GM18861 (cell line): ENCODE measurements at regions not wholly inside any gene's neighbourhood (a gene's known extent, or its start where the extent isn't known, plus 50 kb on each side); places are given as distances from the start of the nearest gene placed in this dataset.

Experiments used
- ATAC-seq: cut with Tn5 transposase; IDR thresholded peaks from one replicate; pipeline ENCODE4 v1.9.1; 2021; ENCODE audit not compliant: unreplicated experiment

DNA sequence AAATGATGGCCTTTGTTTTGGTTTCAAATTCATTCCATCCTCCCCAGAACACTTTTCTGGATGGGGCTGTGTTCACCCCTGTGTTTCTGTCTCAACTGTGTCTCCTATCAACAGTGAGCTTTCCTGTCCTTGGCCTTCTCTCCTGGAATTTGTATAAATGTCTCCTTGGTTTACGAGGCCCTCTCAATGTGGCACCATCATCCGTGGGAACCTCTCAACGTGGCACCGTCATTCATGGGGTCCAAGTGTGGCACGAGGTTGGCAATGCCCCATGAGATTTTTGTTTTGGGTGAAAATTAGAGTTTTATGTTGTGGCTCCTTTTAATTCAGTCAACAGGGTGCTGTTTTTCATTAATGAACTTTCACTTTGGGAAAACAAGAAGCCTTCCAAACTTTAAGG is 280.7 kb upstream of the SALL3 start:
- ATAC-seq = no peak

DNA sequence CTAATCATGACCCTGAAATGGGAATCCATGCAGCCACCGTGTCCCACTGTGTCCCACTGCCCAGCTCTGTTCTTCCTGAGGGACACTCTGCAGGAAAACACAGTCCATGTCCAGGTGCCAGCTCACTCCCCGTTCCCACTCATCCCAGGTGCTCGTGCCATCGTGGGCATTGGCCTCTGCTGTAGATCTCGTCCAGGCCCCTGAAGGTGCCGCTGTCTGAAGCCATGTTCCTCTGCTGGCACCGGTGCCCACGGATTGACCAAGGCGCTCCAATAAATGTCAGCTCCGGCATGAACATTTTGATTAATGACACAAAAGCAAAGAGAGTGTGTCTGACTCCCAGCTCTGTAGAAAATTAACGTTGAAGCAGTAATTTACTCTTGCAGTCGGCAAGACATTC is 280.1 kb upstream of the SALL3 start:
- ATAC-seq = no peak

DNA sequence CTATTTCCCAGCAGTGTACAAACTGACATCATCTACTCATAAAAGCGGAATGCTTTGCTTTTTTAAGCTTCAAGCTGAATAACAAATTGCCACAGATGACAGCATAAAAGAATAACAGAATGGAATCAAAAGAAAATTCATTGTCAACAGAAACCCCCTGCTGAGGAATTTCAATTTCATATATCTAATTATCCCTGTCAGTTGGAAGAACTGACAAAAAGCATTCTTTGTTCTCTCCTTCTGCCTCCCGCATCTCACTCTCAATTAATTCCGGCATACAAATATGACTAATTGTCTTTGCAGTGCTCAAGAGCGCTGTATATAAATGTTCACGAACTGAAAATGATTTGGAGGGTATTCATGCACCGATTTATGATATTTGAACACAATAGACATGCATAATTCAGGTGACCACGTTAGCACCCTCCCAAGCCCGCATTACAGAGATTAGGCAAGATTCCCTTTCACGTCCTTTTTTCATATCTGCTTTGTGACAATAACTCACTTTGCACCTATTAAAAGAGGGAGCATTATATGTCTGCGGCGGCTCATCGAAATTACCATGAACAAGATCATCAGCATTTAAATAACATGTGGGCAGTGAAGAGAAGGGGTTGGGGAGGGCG is 277.7 kb upstream of the SALL3 start:
- ATAC-seq = no peak

DNA sequence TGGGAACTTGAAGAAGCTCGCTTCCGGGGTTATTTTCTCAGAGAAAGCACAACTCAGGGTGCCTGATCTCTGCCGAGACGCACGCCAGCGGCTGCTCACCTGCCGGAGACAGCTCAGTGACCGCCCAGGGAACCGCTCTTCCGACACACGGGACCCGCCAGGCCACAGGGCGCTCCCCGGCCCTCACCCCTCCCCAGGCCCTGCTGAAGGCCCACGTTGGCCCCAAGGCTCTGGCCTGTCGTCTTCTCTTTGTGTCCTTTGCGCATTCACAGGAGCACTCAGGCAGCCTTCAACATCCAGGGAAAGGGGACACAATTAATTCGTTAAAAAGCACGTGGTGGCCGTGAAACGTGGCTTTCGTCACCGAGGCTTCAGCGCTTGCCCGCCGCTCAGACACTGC is 276.3 kb upstream of the SALL3 start:
- no peak for ATAC-seq

DNA sequence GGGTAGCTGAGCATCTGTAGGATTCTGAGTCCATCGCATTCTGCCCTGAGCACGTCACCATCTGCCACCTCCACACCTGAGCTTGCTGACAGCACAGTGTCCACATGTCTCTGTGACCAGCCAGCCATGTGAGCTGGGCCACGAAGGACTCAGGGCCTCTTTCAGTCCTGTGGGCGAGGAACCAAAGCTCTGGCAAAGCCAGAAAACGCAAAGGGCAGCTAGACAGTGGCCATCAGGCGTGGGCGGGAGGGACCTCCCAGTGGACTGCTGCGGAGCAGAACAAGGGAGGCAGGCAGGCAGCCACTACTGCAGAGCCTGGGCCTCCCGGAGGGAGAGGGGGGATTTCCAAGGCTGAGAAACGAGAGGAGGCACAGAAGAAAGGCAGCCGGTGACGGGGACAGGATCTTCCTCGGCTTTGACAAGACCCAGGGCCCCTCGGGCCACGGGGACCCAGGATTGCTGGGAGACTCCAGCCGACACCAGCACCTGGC is 274.6 kb upstream of the SALL3 start:
- ATAC-seq = no peak

DNA sequence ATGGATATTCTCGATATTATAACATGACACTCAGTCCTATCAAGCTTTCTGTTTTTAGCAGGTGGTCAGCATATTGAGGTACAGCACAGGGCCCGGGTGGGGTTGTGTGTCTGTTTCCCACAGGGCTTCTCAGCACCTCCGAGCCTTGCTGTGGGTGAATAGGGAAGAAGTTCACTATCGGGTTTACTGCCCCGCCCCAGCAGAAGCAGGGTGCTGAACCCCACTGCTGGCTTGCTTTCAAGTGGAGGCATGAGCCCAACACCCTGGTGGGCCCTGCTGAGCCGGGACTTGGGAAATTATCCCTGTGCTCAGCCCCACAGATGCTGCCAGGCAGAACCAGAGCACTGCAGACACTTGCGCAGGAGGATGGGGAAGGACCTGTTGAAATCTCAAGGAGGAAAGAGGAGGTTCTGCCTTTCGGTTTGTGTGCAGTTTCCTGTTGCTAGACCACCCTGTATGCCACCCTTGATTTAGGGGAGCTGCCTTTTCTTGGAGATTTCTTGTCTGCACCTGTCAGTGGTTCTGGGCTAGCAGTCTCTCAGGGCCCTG is 270.3 kb upstream of the SALL3 start:
- ATAC-seq = no peak

DNA sequence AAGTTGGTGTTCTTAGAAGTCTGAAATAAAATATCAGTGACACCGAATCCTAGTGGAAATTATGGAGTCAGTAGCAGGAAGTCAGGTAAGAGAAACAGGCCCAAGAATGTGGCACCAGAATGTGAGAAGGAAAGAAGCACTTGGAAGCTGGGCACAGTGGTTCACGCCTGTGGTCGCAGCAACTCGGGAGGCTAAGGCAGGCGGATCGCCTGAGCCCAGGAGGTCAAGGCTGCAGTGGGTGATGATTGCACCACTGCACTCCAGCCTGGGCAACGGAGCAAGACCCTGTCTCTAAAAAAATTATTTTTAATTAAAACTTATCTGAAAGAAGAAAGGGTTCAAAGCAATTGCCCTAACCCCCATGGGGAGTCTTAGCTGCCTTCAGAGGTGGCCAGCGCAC is 268.3 kb upstream of the SALL3 start:
- ATAC-seq = no peak

DNA sequence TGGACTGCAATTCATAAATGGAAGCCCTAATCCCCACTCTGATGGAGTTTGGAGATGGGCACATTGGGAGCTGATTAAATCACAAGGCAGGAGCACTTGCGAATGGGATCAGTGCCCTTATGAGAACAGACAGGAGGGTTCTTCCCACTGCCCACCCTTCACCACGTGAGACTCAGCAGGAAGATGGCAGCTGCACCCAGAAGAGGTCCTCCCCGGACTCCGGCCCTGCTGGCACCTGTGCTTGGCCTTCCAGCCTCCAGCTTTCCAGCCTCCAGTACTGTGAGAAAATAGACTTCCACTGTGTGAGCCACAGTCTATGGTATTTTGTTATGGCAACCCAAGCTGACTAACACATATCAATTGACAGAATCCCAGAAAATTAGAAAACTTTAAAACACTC is 267.6 kb upstream of the SALL3 start:
- ATAC-seq = no peak

DNA sequence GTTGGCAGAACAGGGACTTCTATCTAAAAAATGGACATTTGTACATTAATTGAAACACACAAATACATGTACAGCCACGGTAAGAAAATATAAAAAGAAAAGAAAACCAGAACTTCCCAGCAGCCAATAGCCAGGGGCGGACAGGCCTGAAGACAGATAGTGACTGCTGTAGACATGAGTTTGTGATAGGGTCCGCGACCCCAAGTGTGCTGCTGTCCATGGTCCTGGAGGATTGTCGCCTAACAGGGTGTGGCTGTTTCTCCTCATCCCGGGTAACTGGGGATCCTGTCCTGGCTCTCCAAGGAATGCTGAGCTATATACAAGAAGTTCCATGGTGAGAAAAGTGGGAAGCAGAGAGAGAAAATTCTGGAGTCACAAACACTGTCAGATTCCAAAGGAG is 266.5 kb upstream of the SALL3 start:
- ATAC-seq = no peak

DNA sequence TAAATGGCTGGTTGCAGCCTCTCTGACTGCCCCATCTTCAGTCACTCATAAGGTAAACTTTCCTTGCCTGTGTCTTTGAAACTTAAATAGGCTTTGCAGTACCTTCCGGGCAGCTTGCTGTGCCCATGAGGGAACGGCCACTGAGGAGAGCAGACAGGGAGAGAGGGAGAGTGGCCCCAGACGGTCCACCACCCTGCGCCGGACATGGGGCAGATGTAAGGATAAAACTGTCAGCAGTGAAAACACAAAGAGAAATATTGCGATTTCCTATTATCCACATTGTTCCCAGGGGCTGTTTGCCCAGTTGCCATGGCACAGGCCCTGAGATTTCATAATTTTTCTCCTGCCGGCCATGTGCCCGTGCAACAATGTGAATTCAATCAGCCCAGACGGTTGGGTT is 265.9 kb upstream of the SALL3 start:
- ATAC-seq = no peak

DNA sequence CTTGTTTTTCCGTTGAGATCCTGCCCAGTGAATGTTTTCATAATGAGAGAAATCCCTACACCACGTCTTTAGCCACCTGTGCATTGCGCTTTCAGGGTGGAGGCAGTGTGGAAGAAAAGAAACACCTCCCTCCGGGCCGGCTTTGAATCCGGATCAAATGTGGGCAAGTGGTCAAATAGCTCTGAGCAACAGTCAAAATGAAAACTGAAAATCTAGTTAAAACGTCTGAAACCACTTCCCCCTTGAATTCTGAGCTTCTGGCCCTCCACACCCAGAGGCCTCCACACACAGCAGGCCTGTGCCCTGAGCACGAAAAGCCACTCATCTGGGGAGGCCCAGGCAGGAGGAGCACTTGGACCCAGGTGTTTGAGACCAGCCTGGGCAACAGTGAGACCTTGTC is 263.6 kb upstream of the SALL3 start:
- no peak for ATAC-seq

DNA sequence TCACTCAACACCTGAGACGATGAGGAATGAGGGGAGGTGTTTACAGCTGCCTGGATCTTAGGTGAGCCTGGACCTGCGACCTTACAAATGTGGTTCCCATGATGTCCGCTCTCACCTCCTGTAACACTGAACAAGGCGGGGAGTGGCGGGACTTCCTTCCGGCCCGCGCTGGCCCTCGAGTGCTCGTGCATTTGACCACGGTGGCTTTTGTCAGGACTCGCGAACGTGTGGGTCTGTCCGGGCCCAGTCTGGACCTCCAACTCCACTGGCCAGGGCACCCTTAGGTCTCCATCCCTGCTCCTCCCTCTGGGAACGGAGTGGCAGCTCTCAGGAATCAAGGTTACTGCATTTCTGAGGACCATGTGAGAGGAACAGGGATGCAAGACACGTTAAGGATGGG is 263.0 kb upstream of the SALL3 start:
- no peak for ATAC-seq

DNA sequence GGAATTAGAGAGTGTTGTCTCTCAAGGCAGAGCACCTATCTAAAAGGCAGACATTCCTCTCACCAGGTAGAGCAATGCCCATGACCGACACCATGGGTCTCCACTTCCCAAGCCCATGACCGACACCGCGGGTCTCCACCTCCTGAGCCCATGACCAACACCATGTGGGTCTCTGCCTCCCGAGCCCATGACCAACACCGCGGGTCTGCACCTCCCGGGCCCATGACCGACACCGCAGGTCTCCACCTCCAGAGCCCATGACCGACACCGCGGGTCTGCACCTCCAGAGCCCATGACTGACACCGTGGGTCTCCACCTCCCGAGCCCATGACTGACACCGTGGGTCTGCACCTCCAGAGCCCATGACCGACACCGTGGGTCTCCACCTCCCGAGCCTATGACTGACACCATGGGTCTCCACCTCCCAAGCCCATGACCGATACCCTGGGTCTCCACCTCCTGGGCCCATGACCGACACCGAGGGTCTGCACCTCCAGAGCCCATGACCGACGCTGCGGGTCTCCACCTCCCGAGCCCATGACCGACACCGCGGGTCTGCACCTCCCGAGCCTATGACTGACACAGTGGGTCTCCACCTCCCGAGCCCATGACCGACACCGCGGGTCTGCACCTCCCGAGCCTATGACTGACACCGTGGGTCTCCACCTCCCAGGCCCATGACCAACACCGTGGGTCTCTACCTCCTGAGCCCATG is 262.4 kb upstream of the SALL3 start:
- no peak for ATAC-seq

DNA sequence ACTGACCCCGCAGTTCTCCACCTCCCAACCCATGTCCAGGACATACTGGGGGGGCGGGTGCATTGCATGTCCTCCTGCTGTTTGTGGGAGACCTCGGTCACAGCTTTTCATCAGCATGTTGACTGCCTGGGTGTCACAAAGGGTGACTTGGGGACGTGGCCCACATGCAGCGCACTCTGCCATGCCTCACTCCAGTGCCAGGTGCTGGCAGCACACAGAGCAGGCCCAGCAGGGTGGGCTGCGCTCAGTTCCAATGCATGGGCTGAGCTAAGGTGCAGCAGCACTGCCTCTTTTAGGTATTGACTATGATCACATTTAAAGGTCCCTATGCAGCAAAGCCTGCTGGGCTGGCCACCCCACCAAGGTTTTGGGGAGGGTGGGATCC is 261.9 kb upstream of the SALL3 start:
- no peak for ATAC-seq

DNA sequence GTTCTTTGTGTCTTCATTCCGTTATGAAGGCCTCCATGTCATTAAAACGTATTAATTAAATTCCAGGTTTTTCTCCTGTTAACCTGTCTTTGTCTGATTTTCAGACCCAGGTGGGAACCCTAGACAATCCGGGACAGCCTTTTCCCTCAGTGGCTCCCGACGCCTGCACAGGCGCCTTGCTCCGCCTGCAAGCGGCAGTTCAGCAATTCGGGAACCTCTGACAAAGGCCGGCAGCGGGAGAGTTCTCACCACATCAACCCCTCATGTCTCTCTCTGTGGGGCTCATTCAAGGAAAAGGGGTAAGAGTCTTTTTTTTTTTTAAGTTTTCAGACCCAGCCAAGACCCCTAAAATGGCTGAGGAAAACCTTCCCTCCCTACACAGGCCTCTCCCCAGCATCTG is 259.8 kb upstream of the SALL3 start:
- no peak for ATAC-seq

DNA sequence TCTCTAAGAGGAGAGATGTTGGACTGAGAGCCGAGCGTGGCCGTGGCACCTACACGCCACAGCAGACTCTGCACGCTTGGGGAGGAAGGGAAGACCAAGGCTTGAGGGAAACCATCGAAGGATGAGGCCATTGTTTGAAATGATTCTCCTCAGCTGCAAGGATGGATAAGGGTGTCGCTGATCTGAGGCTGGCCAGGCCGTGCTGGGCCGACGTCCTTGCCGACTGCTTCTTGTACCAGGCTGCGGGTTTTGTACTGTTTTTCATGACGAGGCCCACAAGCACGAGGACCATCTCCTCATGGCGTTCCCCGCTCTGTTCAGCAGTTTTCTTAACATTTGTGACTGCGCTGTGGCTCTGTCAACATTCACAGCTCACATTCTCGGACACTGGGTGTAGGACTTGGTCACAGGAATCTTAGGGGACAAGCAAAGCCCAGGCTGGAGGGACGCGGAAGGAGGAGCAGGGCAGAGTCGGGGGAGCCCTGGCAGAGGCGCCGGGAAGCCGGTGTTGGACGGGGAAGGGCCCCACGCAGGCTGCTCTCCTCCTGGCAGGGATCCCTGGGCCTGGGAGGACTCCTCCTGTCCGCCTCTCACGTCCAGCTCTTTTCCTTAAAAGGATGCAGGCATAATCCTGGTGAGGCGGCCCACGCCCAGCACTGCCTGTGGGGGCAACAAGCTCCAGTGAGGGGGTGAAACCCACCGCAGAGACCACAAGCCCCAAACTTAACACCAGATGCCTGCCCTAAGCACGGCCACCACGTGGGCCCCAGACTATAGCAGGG is 259.0 kb upstream of the SALL3 start:
- no peak for ATAC-seq

DNA sequence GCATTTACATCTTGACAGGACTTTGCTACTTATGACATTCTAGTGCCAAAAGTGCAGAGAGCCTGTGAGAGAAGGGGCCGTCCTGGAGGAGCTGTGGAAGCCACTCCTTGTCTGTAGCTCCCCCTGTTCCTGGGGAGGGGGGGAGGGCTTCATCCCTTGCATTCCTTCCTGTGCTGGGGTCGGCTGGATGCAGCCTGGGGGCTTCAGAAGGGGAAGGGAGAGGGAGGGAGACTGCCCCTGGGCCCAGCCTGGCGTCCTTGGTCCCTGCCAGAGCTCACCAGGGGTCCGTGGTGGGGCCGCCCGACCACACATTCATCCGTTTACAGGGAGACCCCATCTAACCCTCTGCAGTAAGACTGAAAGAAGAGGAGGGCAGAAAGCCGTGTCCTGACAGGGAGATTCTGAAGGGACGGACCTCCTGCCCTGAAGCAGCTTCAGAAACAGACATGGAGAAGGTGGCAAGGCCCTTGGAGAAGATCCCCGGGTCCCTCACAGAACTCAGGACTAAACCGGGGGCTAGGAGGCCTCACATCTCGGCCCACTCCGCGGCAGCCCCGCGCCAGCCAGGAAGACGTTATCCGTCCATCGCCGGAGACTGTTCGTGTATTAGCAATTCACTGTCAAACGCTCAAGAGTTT is 258.3 kb upstream of the SALL3 start:
- no peak for ATAC-seq

DNA sequence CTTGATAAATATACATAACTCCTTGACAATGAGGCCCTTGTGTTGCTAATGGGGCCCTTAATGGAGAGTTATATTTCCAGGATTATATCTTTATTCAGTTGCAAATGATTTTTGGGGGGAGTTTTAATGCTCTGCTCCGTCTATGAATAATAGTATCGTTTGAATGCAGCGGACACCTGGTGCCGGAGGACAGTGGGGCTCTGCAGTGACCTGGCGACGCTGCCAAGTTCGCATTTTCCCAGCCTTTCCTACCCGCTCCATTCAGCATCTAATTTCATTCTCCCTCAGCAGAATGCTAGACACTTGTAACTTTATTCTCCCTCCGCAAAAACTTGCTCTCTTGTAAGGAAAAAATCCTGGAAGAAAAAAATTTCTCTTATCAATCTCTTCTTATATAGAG is 257.6 kb upstream of the SALL3 start:
- ATAC-seq = no peak

DNA sequence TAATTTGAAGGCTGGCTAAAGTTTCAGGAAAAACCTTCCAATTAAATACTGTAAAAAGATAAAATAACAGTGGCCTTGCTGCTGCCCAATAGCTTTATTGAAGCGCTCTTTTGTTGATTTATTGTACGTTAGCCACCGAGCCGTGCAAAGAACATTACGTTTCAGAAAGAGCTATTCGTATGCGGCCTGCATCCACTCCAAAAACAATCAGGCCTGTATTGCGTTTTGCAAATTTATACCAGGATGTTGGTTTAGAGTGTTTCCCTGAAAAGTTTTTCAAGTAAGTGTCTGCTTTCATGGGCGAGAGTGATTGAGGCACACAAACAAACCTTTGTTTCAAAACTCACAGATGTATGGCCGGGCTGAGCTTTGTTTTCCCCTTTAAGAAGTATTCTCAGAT is 257.2 kb upstream of the SALL3 start:
- no peak for ATAC-seq

DNA sequence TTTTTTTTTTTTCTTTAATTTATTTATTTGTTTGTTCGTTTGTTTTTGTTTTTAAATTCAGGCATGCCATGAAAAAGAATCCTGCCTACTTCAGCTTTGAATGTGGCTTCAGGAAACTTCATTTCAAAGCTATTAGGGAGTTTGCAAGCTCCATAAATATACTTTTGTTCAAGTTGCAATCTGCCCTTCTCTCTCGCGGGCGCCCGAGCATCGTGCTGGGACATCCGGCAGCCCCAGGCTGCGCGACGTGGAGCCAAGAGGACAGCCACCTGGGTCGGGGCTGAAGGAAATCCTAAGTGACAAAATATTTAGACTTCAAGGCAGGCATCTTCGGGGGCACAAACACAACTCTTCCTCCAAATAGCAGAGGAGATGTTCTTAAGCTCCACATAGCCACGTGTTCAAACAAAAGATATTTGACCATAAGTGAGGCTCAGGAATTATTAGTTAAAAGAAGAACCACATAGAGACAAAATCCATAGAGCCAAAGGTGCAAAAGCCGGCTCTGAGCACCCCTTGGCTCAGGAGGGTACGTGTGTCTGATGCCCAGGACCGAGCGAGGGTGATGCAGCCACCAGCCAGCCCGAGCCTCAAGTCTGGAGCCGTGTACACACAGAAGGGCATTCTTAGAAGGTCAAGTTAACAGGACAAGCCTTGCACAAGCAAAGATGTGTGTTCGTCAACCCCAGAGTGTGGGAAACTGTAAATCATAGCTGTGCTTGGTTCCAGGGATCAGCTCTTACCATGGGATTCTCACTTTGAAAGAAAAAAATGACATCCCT is 256.5 kb upstream of the SALL3 start:
- ATAC-seq = no peak
